BLaER1 (cell line): ENCODE measurements at regions not wholly inside any gene's neighbourhood (a gene's known extent, or its start where the extent isn't known, plus 50 kb on each side); places are given as distances from the start of the nearest gene placed in this dataset.

Source experiments
- H3K27ac ChIP-seq: shearing (Covaris generic); formaldehyde crosslinking; 2 replicates; pipeline ENCODE4 v1.8.1; 2022
- H3K27me3 ChIP-seq: shearing (Covaris generic); formaldehyde crosslinking; 2 replicates; pipeline ENCODE4 v1.8.1; 2022
- H3K36me3 ChIP-seq: shearing (Covaris generic); formaldehyde crosslinking; 2 replicates; pipeline ENCODE4 v1.8.1; 2022
- H3K4me1 ChIP-seq: shearing (Covaris generic); formaldehyde crosslinking; 2 replicates; pipeline ENCODE4 v1.8.1; 2022
- H3K4me2 ChIP-seq: shearing (Covaris generic); formaldehyde crosslinking; 2 replicates; pipeline ENCODE4 v1.8.1; 2022
- H3K4me3 ChIP-seq: shearing (Covaris generic); formaldehyde crosslinking; 2 replicates; pipeline ENCODE4 v1.8.1; 2022
- H3K9ac ChIP-seq: shearing (Covaris generic); formaldehyde crosslinking; 2 replicates; pipeline ENCODE4 v1.8.1; 2022
- H3K9me3 ChIP-seq: shearing (Covaris generic); formaldehyde crosslinking; 2 replicates; pipeline ENCODE4 v1.8.1; 2022
- H4K20me1 ChIP-seq: shearing (Covaris generic); formaldehyde crosslinking; 2 replicates; pipeline ENCODE4 v1.8.1; 2022
- Cebpa-rat ChIP-seq: shearing (Covaris generic); IDR thresholded peaks from 2 replicates; pipeline ENCODE4 v1.8.1; 2022

- H3K36me3 ChIP-seq: no peaks in the 10 kb centered on the region
- no peaks in the 10 kb centered on the region for H3K4me1 ChIP-seq
- no peak overlapping the region for H3K9ac ChIP-seq
- no peak overlapping the region for H3K4me3 ChIP-seq
- no peaks in the 10 kb centered on the region for H3K27me3 ChIP-seq
- H3K9me3 ChIP-seq: no peaks in the 10 kb centered on the region
- H4K20me1 ChIP-seq: no peaks in the 10 kb centered on the region
- no peak overlapping the region for H3K27ac ChIP-seq
- TF ChIP-seq Cebpa-rat: no peak
- H3K4me2 ChIP-seq: no peak overlapping the region
Measured at GRCh38 chr13:97559030-97559429, 125.1 kb downstream of the RAP2A start.

- Histone ChIP-seq H3K4me3 (no peak overlapping the region), H3K9me3 (no peaks in the 10 kb centered on the region), H3K27me3 (no peaks in the 10 kb centered on the region), H3K4me2 (no peak overlapping the region), H4K20me1 (no peaks in the 10 kb centered on the region), H3K27ac (no peak overlapping the region), H3K36me3 (no peaks in the 10 kb centered on the region), H3K9ac (no peak overlapping the region), H3K4me1 (no peaks in the 10 kb centered on the region)
- TF ChIP-seq Cebpa-rat: no peak
Measured at GRCh38 chr13:97559981-97560380, 126.0 kb downstream of the RAP2A start.

GRCh38 chr13:97561182-97561581 is 127.2 kb downstream of the RAP2A start:
- no peaks in the 10 kb centered on the region for H4K20me1 ChIP-seq
- H3K4me2 ChIP-seq: no peak overlapping the region
- no peaks in the 10 kb centered on the region for H3K4me1 ChIP-seq
- H3K9me3 ChIP-seq: no peaks in the 10 kb centered on the region
- no peaks in the 10 kb centered on the region for H3K36me3 ChIP-seq
- no peak overlapping the region for H3K4me3 ChIP-seq
- H3K27ac ChIP-seq: no peak overlapping the region
- H3K27me3 ChIP-seq: no peaks in the 10 kb centered on the region
- no peak for TF ChIP-seq Cebpa-rat
- H3K9ac ChIP-seq: no peak overlapping the region

- Histone ChIP-seq H3K27me3 (no peaks in the 10 kb centered on the region), H3K4me1 (no peaks in the 10 kb centered on the region), H3K9ac (no peak overlapping the region), H3K27ac (no peak overlapping the region), H3K36me3 (no peaks in the 10 kb centered on the region), H4K20me1 (no peaks in the 10 kb centered on the region), H3K4me3 (no peak overlapping the region), H3K4me2 (no peak overlapping the region), H3K9me3 (no peaks in the 10 kb centered on the region)
- TF ChIP-seq Cebpa-rat: no peak
Measured at GRCh38 chr13:97562962-97563361, 129.0 kb downstream of the RAP2A start.

- H3K27me3 ChIP-seq: no peaks in the 10 kb centered on the region
- H3K36me3 ChIP-seq: no peaks in the 10 kb centered on the region
- no peaks in the 10 kb centered on the region for H4K20me1 ChIP-seq
- H3K9me3 ChIP-seq: no peaks in the 10 kb centered on the region
- H3K4me1 ChIP-seq: no peaks in the 10 kb centered on the region
- TF ChIP-seq Cebpa-rat: no peak
- no peak overlapping the region for H3K27ac ChIP-seq
- no peak overlapping the region for H3K4me2 ChIP-seq
- no peak overlapping the region for H3K9ac ChIP-seq
- no peak overlapping the region for H3K4me3 ChIP-seq
Measured at GRCh38 chr13:97564956-97565355, 131.0 kb downstream of the RAP2A start.

- Histone ChIP-seq H3K36me3 (no peaks in the 10 kb centered on the region), H3K9me3 (no peaks in the 10 kb centered on the region), H3K27ac (no peak overlapping the region), H3K4me2 (no peak overlapping the region), H3K4me3 (no peak overlapping the region), H3K27me3 (no peaks in the 10 kb centered on the region), H3K9ac (no peak overlapping the region), H3K4me1 (no peaks in the 10 kb centered on the region), H4K20me1 (no peaks in the 10 kb centered on the region)
- no peak for TF ChIP-seq Cebpa-rat
Measured at GRCh38 chr13:97565906-97566305, 131.9 kb downstream of the RAP2A start.

- no peak overlapping the region for H3K9ac ChIP-seq
- no peak overlapping the region for H3K4me2 ChIP-seq
- no peaks in the 10 kb centered on the region for H4K20me1 ChIP-seq
- no peaks in the 10 kb centered on the region for H3K9me3 ChIP-seq
- no peaks in the 10 kb centered on the region for H3K4me1 ChIP-seq
- no peak overlapping the region for H3K27ac ChIP-seq
- H3K36me3 ChIP-seq: no peaks in the 10 kb centered on the region
- H3K4me3 ChIP-seq: no peak overlapping the region
- H3K27me3 ChIP-seq: no peaks in the 10 kb centered on the region
- TF ChIP-seq Cebpa-rat: no peak
Measured at GRCh38 chr13:97566907-97567306, 132.9 kb downstream of the RAP2A start.

GRCh38 chr13:97567510-97568243 is 133.7 kb downstream of the RAP2A start:
- H3K4me3 ChIP-seq: no peak overlapping the region
- no peaks in the 10 kb centered on the region for H3K27me3 ChIP-seq
- no peak overlapping the region for H3K27ac ChIP-seq
- no peaks in the 10 kb centered on the region for H3K9me3 ChIP-seq
- TF ChIP-seq Cebpa-rat: no peak
- H4K20me1 ChIP-seq: no peaks in the 10 kb centered on the region
- no peak overlapping the region for H3K4me2 ChIP-seq
- no peaks in the 10 kb centered on the region for H3K4me1 ChIP-seq
- no peaks in the 10 kb centered on the region for H3K36me3 ChIP-seq
- H3K9ac ChIP-seq: no peak overlapping the region

- no peak overlapping the region for H3K4me2 ChIP-seq
- H3K27me3 ChIP-seq: no peaks in the 10 kb centered on the region
- H3K27ac ChIP-seq: no peak overlapping the region
- no peaks in the 10 kb centered on the region for H4K20me1 ChIP-seq
- H3K4me3 ChIP-seq: no peak overlapping the region
- H3K9me3 ChIP-seq: no peaks in the 10 kb centered on the region
- TF ChIP-seq Cebpa-rat: no peak
- no peaks in the 10 kb centered on the region for H3K36me3 ChIP-seq
- no peak overlapping the region for H3K9ac ChIP-seq
- no peaks in the 10 kb centered on the region for H3K4me1 ChIP-seq
Measured at GRCh38 chr13:97568850-97569249, 134.9 kb downstream of the RAP2A start.

- no peak for TF ChIP-seq Cebpa-rat
- no peaks in the 10 kb centered on the region for H4K20me1 ChIP-seq
- H3K27ac ChIP-seq: no peak overlapping the region
- no peak overlapping the region for H3K4me2 ChIP-seq
- no peaks in the 10 kb centered on the region for H3K27me3 ChIP-seq
- no peak overlapping the region for H3K4me3 ChIP-seq
- no peaks in the 10 kb centered on the region for H3K4me1 ChIP-seq
- H3K9me3 ChIP-seq: no peaks in the 10 kb centered on the region
- H3K9ac ChIP-seq: no peak overlapping the region
- no peaks in the 10 kb centered on the region for H3K36me3 ChIP-seq
Measured at GRCh38 chr13:97569841-97570240, 135.9 kb downstream of the RAP2A start.

GRCh38 chr13:97570442-97570841 is 136.5 kb downstream of the RAP2A start:
- Histone ChIP-seq H3K4me2 (no peak overlapping the region), H3K9ac (no peak overlapping the region), H3K27ac (no peak overlapping the region), H4K20me1 (no peaks in the 10 kb centered on the region), H3K27me3 (no peaks in the 10 kb centered on the region), H3K4me3 (no peak overlapping the region), H3K4me1 (no peaks in the 10 kb centered on the region), H3K36me3 (no peaks in the 10 kb centered on the region), H3K9me3 (no peaks in the 10 kb centered on the region)
- TF ChIP-seq Cebpa-rat: no peak
